GM12872 (cell line): ENCODE measurements at regions not wholly inside any gene's neighbourhood (a gene's known extent, or its start where the extent isn't known, plus 50 kb on each side); places are given as distances from the start of the nearest gene placed in this dataset.

Experiments used
- CTCF ChIP-seq: IDR thresholded peaks from 3 replicates; pipeline ENCODE4 v1.5.1; 2011; ENCODE audit warnings: low read depth, mild to moderate bottlenecking, low read length, moderate library complexity; ENCODE audit not compliant: insufficient read depth

DNA sequence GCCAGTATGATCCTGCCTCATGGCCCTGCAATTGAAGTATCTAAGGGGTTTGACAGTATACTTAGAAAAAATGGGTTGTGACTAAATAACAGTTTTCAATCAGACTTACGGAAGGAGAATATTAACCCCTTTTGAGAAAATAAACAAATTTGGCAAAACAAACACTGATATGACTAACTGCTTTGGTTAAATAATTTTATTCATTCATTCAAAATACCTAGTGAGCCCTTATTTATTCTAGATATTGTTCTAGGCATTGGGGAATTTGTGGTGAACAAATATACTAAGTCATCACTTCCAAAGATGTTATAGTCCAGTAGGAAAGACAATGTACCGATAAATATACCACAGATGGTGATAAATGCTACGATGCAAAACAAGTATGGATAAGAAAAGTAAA, 358.7 kb downstream of the TGFB2 start:
- no peak for TF ChIP-seq CTCF

DNA sequence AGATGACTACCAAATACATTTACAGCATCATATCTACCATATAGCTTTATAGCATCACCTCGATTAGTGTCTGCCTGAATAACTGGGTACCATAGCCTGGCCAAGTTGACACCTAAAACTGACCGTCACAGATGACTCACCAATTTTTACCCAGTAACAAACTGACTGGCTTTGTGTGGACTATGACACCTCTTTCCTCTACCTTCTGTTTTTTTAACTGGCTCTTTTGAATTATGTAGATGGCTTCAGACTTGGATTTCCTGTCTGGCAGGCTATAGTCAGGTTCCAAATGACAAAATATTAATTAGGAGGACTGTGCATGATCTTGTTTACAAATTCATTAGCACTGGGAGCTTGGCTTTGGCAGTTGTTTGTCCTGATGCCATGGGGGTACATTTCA, 360.3 kb downstream of the TGFB2 start:
- no peak for TF ChIP-seq CTCF

GRCh38 chr1:218705911-218706893, 361.1 kb downstream of the TGFB2 start:
- no peak for TF ChIP-seq CTCF

- no peak for TF ChIP-seq CTCF
These were observed 365.9 kb downstream of the TGFB2 start for GRCh38 chr1:218711001-218711400.

DNA sequence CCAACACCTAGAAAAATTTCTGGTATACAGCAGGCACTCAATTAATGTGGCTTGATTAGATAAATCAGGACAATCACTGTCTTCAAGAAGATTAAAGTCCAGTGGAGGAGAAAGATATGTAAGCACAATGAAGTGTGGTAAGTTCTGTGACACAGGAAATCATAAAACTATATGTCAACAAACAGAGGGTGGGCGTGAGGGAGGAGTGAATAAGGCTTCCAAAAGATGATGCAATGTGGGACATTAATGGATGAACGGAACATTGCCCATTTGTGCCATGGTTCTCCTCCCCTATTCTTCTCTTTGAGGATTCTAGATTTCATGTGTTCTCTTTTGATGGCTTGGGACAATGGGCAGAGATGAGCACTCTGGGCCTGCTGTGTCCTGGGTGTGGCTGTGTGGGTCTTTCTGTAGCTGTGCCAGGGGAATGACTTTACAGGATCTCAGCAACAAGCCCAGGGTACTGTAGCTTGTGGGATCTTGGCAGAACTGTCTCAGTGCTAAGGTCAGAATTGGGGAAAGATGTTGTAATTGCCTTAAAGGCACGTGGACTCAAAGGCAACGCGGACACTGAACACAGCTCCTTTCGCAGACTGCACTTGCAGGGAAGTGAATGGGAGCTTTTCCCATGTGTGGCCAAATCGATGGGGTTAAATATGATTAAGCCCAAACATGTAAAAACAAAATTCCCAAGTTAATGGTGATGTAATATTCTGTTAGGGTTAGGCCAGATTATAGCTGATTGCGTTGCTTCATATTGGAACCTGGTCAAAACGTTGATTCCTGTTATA, 366.9 kb downstream of the TGFB2 start:
- TF ChIP-seq CTCF, result no peak

GRCh38 chr1:218712677-218713076, 367.5 kb downstream of the TGFB2 start:
- TF ChIP-seq CTCF, result no peak

DNA sequence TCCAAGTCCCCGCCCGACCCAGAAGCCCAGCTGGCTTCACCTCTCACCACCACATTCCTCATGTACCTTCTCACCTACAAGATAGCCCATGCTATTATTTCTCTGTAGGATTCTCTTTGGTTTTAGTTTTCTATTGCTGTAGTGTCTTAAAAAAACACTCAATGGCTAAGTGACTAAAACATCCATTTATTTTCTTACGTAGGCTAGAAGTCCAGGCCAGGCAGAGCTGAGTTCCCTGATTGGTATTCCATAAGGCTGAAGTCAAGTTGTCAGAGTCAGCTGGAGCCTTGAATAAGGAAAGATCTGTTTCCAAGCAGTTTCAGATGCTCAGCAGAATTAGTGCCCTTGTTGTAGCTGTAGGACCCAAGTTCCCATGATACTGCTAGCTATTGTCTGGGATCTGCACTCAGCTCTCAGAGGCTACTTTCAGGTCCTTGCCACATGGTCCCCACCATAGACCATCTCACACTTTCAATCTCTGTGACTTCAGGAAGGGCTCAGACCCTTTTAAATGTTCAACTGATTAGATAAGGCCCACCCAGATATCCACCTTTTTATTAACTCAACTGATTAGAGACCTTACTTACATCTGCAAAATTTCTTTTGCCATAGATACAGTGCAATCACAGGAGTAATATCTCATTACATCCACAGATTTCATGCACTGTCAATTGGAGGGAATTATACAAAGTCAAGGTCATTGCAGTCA, 371.0 kb downstream of the TGFB2 start:
- no peak for TF ChIP-seq CTCF
